T-helper 9 cell (primary cell): ENCODE measurements at regions not wholly inside any gene's neighbourhood (a gene's known extent, or its start where the extent isn't known, plus 50 kb on each side); places are given as distances from the start of the nearest gene placed in this dataset.
"Not testable (repeated sequence)": the region's sequence is repeated elsewhere in the genome, so short reads cannot be mapped to it uniquely, and the experiment has no call there.

Source experiments
- DNase-seq: peaks from one replicate; pipeline ENCODE4 v3.0.0-alpha.2; 2020

GRCh38 chr9:33623658-33624586, 99.9 kb downstream of the ANKRD18B start:
- peak; percentile 47 for DNase-seq

GRCh38 chr9:33628318-33628717, 104.3 kb downstream of the ANKRD18B start:
- DNase-seq, result not testable (repeated sequence)

DNA sequence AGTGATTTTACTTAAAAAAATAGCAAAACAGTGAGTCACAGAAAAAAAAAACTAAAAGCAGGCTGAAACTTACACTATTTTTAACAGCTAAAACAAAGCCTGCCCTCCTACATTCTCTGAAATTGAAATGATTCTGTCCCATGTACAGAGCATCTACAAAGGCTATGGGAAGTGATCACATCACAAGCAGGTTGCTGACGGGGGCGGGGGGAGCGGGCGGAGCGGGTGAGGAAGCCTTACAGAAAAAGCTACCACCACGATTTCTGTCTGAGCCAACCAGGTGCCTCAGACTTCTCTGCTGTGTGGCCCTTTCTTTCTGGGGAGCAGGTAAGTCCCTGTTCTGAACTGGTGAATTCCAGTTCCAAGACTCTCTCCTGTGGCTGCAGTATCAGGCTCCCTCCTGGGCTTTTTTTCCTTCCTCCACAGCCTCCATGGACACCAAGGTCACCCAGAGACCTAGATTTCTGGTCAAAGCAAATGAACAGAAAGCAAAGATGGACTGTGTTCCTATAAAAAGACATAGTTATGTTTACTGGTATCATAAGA, 104.9 kb downstream of the ANKRD18B start:
- DNase-seq, result no peak

DNA sequence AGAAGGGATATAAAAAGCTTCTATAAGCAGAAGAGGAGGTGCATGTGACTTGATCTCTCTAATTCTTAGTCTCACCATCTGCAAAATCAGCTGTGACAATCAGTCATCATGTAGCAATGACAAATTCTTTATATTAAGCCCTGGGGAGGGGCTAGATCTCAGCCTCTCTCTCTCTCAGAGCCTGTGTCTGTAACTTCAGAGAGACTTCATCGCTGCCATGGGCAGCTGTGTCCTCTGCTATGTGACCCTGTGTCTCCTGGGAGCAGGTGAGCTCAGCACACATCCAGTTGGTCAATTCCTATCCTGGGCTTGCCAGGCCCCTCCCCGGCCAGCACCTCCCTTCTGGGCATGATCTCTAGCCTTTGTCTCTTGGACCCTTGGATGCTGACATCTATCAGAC, 109.6 kb downstream of the ANKRD18B start:
- DNase-seq, result no peak

DNA sequence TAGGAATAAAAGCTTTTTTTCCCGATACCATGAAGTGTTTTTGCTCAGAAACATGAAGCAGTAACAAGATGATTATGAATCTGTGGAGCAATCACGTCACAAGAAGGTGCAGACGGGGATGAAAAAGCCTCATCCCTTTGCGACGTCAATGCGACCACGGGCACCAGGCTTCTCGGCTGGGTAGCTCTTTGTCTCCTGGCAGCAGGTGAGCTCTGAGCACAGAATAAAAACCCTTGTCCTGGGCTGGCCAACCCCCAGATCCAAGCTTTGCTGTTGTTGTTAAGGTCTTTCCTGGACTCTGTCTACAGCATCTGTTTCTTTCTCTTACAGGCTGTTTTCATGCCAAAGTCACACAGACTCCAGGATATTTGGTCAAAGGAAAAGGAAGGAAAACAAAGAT, 113.8 kb downstream of the ANKRD18B start:
- DNase-seq, result no peak

DNA sequence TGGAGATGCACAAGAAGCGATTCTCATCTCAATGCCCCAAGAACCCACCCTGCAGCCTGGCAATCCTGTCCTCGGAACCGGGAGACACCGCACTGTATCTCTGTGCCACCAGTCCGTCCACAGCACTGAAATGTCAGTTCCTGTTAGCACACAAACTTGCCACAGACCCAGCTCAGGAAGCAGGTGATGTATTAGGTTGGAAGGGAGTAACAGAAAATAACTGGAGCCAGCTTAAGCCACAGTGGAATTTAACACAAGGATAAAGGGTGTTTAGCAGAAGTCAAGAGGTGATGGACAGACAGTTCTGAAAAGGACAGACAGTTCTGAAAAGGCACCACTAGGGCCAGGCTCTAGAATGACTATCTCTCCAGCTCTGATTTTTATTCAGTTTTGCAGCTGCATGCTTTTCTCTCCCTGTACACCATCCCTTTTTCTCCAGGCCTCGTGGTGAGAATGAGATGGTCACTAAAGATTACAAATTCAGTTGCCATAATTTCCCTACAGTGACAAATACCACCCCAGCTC, 114.4 kb downstream of the ANKRD18B start:
- no peak for DNase-seq

- DNase-seq, result no peak
These were observed 121.7 kb downstream of the ANKRD18B start for GRCh38 chr9:33645706-33646105.

- DNase-seq, result no peak
These were observed 125.4 kb downstream of the ANKRD18B start for GRCh38 chr9:33649463-33649862.

DNA sequence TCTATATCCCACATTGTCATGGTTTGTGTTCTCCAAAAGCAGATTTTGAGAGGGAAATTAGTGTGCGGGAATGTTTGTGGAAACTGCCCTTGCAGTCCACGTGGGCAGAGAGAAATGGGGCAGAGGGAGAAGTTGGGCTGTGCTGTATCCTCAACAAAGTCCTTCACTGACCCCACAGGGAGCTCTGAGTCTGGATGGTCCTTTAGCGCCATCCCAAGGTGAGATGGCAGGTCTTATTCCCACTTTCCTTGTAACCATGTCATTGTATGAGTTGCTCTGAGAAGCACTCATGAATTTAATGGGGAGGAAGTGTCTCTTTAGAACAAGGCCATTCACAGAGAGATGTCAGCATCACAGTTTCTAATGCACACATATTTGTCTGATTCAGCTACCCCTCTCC, 127.1 kb downstream of the ANKRD18B start:
- DNase-seq, result no peak

- DNase-seq, result no peak
These were observed 135.4 kb upstream of the PRSS3 start for GRCh38 chr9:33659921-33660320.

DNA sequence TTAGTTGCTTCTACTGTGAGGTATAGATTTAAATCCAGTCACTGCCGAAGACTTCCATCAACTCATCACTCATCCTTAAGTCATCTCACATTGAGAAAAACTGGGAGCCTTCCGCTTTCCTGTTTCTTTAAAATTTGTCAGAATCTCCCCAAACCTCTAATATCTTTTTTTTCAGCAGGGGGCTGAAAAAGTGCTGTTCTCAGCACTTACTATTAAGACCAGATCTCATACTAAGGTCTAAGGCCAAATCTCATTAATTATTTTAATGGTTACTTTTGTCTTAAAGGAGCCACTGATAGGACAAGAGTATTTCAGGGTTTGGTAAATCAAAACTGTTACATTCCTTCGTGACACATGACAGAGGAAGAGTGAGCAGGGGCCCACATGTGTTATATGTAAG, 134.6 kb upstream of the PRSS3 start:
- DNase-seq, result no peak

- DNase-seq, result no peak
These were observed 134.2 kb upstream of the PRSS3 start for GRCh38 chr9:33661176-33661575.

- no peak for DNase-seq
These were observed 132.5 kb upstream of the PRSS3 start for GRCh38 chr9:33662871-33663270.

- not testable (repeated sequence) for DNase-seq
These were observed 119.1 kb upstream of the PRSS3 start for GRCh38 chr9:33676194-33676745.

DNA sequence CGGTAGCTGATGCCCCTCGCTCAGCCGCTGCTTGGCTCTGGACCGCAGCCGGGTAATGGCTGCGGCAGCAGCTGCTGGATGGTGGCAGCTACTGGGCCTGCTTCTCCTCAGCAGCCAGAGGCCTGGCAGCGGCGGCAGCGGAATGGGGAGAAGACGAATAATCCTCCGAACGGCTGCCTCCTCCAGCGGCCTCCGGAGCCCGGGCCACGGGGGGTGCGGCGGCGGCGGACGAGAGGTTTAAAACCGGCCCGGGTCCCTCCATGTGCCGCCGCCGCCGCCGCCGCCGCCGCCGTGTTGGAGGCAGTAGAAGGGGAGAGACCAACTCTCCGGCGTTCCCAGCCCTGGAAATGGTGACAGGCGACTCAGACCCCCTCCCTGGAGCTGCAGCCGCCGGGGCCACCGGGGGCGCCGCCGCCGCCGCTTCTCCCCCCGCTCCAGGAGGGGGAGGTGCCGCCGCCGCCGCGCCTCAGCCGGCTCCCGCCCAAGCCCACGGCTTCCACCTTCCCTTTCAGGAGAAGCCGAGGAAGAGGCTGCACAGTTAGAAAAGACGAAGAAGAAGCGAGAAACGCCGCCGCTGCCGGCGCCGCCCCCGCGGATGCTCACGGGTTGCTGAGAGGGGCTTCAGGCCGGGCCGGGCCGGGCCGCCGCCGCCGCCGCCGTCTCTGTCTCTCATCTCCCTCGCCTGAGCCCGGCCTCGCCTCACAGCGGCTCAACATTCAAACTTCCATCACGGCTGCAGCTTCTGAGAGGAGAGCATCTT, 118.4 kb upstream of the PRSS3 start:
- peak; percentile 2 for DNase-seq

- no peak for DNase-seq
These were observed 117.9 kb upstream of the PRSS3 start for GRCh38 chr9:33677506-33677809.

- DNase-seq, result no peak
These were observed 117.4 kb upstream of the PRSS3 start for GRCh38 chr9:33677961-33678360.

DNA sequence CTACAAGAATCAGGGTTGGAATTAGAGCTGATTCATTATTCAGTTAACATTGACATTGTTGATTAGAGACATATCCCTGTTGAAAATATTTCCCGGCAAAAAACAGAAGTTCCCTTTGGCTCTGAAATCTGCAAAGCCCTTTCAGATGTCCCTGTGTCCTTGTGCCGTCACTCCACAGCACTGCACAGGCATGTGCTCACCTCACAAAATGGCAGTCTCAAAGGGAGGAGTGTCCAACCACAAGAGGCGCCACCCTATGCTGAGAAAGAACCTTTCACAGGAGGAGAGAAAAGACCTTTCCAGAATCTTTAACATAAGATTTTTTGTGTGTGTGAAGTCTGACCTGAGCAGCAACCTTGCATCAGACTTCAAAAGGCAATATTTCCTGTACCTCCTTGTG, 112.8 kb upstream of the PRSS3 start:
- DNase-seq, result no peak

- DNase-seq, result no peak
These were observed 110.5 kb upstream of the PRSS3 start for GRCh38 chr9:33684831-33685230.

- DNase-seq, result no peak
These were observed 108.4 kb upstream of the PRSS3 start for GRCh38 chr9:33686942-33687341.

DNA sequence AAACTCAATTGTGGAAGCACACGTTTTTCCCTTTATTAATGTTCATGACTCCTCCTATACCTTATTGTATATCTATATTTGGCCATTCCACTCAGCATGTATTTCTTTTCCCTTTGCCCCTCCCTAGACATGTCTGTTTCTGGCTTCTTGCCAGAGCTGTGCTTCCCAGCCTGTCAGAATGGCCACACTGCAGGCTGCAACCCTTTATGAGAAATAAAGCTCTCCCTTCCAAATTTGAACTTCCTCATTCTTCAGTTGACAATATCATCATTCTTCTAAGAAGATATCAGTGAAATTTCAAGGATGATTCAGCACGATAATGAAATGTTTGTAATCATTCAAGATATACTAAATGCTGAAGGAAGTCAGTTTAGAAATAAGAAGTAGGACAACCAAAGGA, 107.6 kb upstream of the PRSS3 start:
- no peak for DNase-seq

DNA sequence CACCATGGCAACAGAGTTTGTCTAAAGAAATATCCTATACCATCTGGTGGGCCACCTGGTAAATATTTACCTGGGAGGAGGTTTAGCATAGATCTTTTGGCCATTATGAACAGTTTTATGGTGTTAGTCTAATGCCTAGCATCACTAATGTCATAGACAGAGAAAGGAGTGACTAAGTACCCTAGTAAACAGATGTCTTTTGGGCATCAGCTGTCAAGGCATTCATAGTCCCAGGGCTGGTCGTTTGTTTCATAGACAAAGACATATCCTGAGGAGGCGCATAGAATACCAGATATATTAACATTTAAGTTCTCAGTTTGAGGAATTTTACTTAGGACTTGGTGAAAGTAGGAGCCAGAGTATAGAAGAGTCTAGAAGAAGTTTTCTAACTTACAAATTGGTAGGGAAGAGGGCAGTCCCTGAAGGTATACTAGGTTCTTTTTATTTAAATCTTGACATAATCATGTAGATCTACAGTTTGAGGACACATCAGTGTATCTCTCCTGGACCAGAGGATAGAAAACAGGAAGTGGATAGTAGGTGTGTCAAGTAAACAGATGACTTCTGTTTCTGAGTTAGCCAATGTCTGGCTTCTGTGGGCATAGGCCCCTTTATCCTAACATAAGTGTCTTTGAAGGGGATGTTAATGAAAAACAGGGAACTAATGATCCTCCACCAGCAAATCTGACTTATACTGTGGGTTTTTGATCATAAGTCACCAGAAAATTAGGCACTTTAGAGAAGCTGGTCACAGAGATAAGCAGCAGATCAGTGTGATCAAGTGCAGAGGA, 105.0 kb upstream of the PRSS3 start:
- no peak for DNase-seq

GRCh38 chr9:33695299-33695698, 100.1 kb upstream of the PRSS3 start:
- no peak for DNase-seq
